Mucosa of descending colon (tissue), 3 donors: ENCODE measurements at regions not wholly inside any gene's neighbourhood (a gene's known extent, or its start where the extent isn't known, plus 50 kb on each side); places are given as distances from the start of the nearest gene placed in this dataset.
"Not testable (repeated sequence)": the region's sequence is repeated elsewhere in the genome, so short reads cannot be mapped to it uniquely, and the experiment has no call there.

Experiments used
- ATAC-seq: fragments of 200-7000 bp; cut with Tn5 transposase; one replicate; pipeline ENCODE4 v1.9.1; 2020; ENCODE audit warnings: mild to moderate bottlenecking, moderate library complexity
- DNase-seq, 3 donors: peaks; one replicate each; pipeline ENCODE4 v3.0.0-alpha.2; 2020
- H3K36me3 ChIP-seq: fragments of 200-600 bp; one replicate; pipeline ENCODE4 v1.8.0; 2021; ENCODE audit warnings: low read depth, mild to moderate bottlenecking
- H3K4me1 ChIP-seq: fragments of 200-600 bp; one replicate; pipeline ENCODE4 v1.8.0; 2021; ENCODE audit warnings: low read depth, mild to moderate bottlenecking
- H3K4me3 ChIP-seq: fragments of 200-600 bp; one replicate; pipeline ENCODE4 v1.8.0; 2021; ENCODE audit warnings: mild to moderate bottlenecking
- H3K9me3 ChIP-seq: fragments of 200-600 bp; one replicate; pipeline ENCODE4 v1.8.0; 2021; ENCODE audit warnings: mild to moderate bottlenecking
- intact Hi-C, 2 donors: fragments of 100-400 bp; cut with DNase I in 1 of 2; cut with micrococcal nuclease in 1 of 2; formaldehyde crosslinking; loops; one replicate each; pipeline versions ENCODE4 v1.11.0 to v1.11.1; 2022; cut with DNase I, micrococcal nuclease
- TF ChIP-seq, protein P1 (sequence below): fragments of 200-600 bp; IDR thresholded peaks from one replicate; pipeline ENCODE4 v1.8.0; 2022; ENCODE audit warnings: antibody characterized with exemption, mild to moderate bottlenecking
- donor health status: DM: no; HTN: no; CAD: no; lungs with moderate emphysema.
- donor health status: DM: no; HTN: no; CAD: no.
- donor health status: DM: no; HTN: yes; CAD: no.

- Histone ChIP-seq H3K4me3 (no peak overlapping the region), H3K9me3 (no peaks in the 10 kb centered on the region), H3K36me3 (no peaks in the 10 kb centered on the region), H3K4me1 (no peaks in the 10 kb centered on the region)
- DNase-seq (no peak), ATAC-seq (no peak)
- TF ChIP-seq, protein P1, sequence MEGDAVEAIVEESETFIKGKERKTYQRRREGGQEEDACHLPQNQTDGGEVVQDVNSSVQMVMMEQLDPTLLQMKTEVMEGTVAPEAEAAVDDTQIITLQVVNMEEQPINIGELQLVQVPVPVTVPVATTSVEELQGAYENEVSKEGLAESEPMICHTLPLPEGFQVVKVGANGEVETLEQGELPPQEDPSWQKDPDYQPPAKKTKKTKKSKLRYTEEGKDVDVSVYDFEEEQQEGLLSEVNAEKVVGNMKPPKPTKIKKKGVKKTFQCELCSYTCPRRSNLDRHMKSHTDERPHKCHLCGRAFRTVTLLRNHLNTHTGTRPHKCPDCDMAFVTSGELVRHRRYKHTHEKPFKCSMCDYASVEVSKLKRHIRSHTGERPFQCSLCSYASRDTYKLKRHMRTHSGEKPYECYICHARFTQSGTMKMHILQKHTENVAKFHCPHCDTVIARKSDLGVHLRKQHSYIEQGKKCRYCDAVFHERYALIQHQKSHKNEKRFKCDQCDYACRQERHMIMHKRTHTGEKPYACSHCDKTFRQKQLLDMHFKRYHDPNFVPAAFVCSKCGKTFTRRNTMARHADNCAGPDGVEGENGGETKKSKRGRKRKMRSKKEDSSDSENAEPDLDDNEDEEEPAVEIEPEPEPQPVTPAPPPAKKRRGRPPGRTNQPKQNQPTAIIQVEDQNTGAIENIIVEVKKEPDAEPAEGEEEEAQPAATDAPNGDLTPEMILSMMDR, result no peak
- intact Hi-C loops, result no loop called here
Measured at GRCh38 chr1:94299627-94300553, 62.5 kb upstream of the ARHGAP29 start.

- TF ChIP-seq, protein P1, result no peak
- H3K4me1 ChIP-seq, result no peaks in the 10 kb centered on the region
- ATAC-seq (no peak), DNase-seq (no peak)
- H3K4me3 ChIP-seq, result no peak overlapping the region
- intact Hi-C loops, result no loop called here
- H3K9me3 ChIP-seq, result no peaks in the 10 kb centered on the region
- H3K36me3 ChIP-seq, result no peaks in the 10 kb centered on the region
Measured at GRCh38 chr1:94298861-94299260, 61.5 kb upstream of the ARHGAP29 start.

- Histone ChIP-seq H3K36me3 (no peaks in the 10 kb centered on the region), H3K4me1 (no peaks in the 10 kb centered on the region), H3K4me3 (no peak overlapping the region), H3K9me3 (no peaks in the 10 kb centered on the region)
- DNase-seq (no peak), ATAC-seq (no peak)
- intact Hi-C loops, result no loop called here
- TF ChIP-seq, protein P1, result no peak
Measured at GRCh38 chr1:94296018-94296417, 58.6 kb upstream of the ARHGAP29 start.

- intact Hi-C loops, H3K36me3 ChIP-seq, H3K4me1 ChIP-seq, H3K9me3 ChIP-seq, ATAC-seq, DNase-seq, H3K4me3 ChIP-seq: not testable (repeated sequence)
Measured at GRCh38 chr1:94292978-94293377, 55.6 kb upstream of the ARHGAP29 start.

DNA sequence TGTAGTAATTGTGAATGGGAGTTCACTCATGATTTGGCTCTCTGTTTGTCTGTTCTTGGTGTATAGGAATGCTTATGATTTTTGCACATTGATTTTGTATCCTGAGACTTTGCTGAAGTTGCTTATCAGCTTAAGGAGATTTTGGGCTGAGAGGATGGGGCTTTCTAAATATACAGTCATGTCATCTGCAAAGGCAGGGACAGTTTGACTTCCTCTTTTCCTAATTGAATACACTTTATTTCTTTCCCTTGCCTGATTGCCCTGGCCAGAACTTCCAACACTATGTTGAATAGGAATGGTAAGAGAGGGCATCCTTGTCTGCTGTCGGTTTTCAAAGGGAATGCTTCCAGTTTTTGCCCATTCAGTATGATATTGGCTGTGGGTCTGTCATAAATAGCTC, 51.9 kb upstream of the ARHGAP29 start:
- H3K4me3 ChIP-seq, ATAC-seq, H3K9me3 ChIP-seq, H3K4me1 ChIP-seq, intact Hi-C loops, H3K36me3 ChIP-seq, DNase-seq: not testable (repeated sequence)
